ENCODE measurements at regions not wholly inside any gene's neighbourhood (a gene's known extent, or its start where the extent isn't known, plus 50 kb on each side); places are given as distances from the start of the nearest gene placed in this dataset.
A peak's percentile ranks its signal among the peaks of the same experiment; 100 is the strongest.
"Not testable (repeated sequence)": the region's sequence is repeated elsewhere in the genome, so short reads cannot be mapped to it uniquely, and the experiment has no call there.

- no peak for DNase-seq (ENCODE audit: low spot score)
These were observed 182.4 kb downstream of the MIS18A start for GRCh38 chr21:32096411-32096810.

DNA sequence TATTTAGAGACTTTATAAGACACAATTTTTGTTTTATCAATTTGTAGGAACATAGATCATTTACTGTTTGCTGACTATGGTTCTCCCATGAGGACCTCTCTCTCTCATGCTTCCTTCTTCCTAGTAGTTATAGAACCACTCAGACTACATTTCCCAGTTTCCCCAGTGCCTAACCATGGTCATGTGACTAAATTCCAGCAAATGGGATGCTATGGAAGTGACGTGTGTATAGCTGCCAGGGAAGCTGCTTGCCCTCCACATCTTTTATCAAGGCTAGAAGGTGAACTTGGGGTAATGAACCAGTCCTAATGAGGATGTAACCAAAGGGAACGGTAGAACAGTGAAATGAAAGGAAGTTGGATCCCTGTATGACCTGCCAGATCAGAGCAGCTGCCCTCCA, 184.0 kb downstream of the MIS18A start:
- DNase-seq (ENCODE audit: low spot score): no peak

DNA sequence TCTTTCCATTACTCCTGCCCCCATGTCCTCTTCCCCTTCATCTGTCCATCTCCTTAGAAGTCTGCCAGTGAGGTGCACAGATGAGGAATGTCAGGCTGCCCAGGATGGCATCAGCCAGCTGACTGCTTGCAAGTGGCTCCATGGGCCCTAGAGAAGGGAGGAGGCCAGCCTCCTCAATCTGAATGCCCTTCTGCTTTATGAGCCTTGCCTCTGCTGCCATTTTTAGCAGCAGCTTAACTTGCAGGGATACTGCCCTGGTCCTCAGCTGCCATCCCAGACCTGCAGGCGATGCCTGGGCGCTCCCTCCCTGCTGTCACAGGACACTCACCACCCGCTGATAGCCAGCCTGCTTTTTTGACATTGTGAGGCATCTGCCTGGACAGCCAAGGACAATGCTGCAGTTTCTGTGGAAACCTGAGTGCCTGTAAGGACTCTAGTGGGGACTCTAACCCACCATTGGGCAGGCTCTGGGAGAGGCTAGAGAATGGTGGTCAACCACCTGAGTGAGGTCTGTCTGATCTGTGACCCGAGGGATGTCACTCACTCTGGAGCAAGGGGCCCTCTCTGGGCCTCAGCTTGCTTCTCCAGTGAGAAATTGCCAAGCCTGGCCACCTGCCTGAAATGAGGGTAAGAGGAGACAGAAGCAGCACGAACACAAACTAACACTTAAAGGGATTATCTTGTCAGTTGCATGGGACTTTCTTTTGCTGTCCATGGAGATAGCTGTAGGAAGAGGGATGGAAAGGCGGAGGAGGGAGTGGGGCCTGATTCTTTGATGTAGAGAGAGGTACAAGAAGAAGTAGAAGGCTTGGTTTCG, 185.0 kb downstream of the MIS18A start:
- no peak for DNase-seq (ENCODE audit: low spot score)

DNA sequence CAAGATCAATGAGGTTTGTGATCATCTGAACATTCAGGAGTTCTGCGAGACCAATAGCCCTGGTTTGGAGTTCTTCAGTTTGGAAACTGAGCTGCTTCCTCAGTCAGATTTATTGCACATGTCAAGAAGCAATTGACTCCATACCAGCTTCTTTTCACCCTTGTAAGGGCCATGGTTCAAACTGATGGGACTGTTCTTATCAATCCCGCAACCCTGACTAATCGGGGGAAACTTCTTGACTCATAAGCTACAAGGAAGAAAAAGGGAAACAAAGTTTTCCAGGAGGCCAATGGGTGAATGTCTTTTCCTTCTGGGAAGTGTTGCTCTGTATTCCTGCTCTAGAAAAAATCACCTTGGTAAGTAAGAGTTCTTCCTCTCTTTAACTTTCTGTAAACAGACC, 187.9 kb downstream of the MIS18A start:
- no peak for DNase-seq (ENCODE audit: low spot score)

DNA sequence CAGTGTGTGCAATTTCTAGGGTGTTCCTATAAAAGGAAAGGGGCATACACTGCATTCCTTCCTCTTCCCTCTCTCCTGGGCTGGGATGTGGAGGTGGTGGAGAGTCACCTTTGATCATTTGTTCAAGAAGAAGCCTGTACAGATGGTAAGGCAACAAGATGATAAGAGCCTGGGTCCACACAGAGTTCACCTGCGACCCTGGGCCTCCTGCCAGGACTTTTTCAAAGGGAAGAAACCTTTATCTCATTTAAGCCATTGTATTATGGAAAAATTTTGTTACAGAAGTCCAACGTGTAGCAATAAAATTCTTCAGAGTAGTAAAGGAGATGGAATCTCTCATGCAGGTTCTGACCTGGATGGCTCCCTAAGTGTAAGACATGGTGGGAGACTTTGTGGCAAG, 189.1 kb downstream of the MIS18A start:
- no peak for DNase-seq (ENCODE audit: low spot score)

- DNase-seq (ENCODE audit: low spot score): no peak
These were observed 190.4 kb downstream of the MIS18A start for GRCh38 chr21:32088471-32088870.

- DNase-seq (ENCODE audit: low spot score): no peak
These were observed 191.4 kb downstream of the MIS18A start for GRCh38 chr21:32087447-32087846.

GRCh38 chr21:32083197-32083596, 195.7 kb downstream of the MIS18A start:
- DNase-seq (ENCODE audit: low spot score): no peak

- no peak for DNase-seq (ENCODE audit: low spot score)
These were observed 196.4 kb downstream of the MIS18A start for GRCh38 chr21:32082466-32082865.

- DNase-seq (ENCODE audit: low spot score): no peak
These were observed 200.8 kb downstream of the HUNK start for GRCh38 chr21:32073593-32073992.

- DNase-seq (ENCODE audit: low spot score): no peak
These were observed 200.4 kb downstream of the HUNK start for GRCh38 chr21:32073190-32073589.

DNA sequence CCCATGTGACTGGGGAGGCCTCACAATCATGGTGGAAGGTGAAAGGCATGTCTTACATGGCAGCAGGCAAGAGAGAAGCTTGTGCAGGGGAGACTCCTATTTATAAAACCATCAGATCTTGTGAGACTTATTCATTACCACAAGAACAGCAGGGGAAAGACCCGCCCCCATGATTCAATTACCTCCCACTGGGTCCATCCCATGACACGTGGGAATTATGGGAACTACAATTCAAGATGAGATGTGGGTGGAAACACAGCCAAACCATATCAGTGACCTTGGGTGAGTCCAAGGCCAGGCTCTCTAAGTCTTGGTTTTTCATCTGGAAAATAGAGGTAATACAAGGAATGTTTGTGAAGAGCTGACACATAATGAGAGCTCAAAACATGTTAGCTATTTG, 198.8 kb downstream of the HUNK start:
- not testable (repeated sequence) for DNase-seq (ENCODE audit: low spot score)

DNA sequence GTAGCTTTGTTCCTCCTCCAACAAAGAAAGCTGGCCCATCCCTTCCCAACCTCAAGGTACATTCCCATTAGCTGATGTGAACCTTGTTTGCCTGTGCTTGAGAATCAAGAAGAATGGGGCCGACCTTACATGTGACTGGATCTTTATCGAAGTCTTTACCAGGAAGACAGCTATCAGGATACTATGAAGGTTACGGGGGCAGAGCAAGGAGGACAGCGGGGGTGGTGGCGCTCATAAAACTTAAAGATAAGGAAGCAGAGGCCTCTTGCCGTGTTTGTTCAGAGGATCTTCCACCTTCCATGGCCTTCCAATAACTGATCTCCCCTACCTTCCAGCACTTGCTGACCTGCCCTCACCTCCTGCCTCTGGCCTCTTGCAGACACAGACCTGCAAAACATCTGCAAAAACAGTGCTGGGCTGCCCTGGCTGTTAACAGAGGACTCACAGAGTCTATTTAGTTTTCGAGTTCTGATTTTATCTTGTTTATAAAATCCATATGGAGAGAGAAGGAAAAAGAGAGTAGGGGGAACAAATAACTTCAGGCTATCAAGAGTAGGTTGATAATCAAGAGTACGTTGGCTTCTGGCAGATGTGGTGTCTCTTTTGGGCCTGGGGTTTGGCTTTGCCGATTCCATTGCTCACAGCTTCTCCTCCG, 198.0 kb downstream of the HUNK start:
- DNase-seq (ENCODE audit: low spot score): no peak

GRCh38 chr21:32070126-32070525, 197.3 kb downstream of the HUNK start:
- no peak for DNase-seq (ENCODE audit: low spot score)

- peak; percentile 35 for DNase-seq (ENCODE audit: low spot score)
These were observed 192.8 kb downstream of the HUNK start for GRCh38 chr21:32065654-32066053.

- DNase-seq (ENCODE audit: low spot score): peak; percentile 3
These were observed 191.6 kb downstream of the HUNK start for GRCh38 chr21:32064281-32064910.

DNA sequence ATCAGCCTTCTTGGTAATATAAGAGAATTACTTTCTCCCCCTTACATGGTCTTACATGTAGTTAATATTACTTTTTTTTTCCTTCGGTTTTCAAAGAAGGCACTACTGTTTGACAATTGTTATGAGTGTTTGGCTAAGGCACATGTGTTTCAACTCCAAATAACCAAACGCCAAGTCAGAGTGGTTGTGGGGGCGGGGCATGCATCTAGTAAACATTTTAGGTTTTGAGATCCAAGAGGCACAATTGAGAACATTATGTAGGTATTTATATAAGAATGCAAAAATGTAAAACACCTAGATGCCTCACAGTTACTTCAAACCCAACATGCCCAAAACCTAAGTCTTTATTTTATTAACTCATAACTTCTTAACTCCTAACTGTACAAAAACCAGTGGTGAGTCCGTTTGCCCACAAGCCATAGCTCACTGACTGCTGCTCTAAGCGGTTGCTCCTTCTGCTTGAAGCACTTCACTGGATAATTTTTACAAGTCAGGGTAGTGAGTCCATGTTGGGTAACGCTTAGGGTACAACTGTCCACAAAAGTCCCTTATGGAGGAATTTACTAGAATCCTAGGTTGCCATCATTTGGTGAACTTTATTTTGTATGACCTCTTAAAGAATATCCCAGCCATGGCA, 189.9 kb downstream of the HUNK start:
- DNase-seq (ENCODE audit: low spot score): peak; percentile 49

GRCh38 chr21:32061729-32062128, 188.9 kb downstream of the HUNK start:
- peak; percentile 1 for DNase-seq (ENCODE audit: low spot score)

DNA sequence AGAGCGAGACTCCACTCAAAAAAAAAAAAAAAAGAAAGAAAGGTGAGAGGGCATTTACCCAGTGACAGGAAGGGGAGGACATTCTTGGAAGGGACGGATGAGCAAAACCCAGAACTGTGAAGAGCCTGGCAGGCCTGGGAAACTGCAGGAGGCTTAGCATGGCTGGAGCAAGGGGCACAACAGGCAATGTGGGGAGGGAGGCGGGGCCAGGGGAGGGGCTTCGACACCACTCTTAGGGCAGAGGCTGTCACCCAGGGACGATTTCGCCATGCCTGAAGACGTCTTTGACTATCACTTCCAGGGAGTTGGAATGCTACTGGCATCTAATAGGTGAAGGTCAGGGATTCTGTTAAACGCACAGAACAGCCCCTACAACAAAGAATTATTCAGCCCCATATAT, 184.0 kb downstream of the HUNK start:
- no peak for DNase-seq (ENCODE audit: low spot score)

DNA sequence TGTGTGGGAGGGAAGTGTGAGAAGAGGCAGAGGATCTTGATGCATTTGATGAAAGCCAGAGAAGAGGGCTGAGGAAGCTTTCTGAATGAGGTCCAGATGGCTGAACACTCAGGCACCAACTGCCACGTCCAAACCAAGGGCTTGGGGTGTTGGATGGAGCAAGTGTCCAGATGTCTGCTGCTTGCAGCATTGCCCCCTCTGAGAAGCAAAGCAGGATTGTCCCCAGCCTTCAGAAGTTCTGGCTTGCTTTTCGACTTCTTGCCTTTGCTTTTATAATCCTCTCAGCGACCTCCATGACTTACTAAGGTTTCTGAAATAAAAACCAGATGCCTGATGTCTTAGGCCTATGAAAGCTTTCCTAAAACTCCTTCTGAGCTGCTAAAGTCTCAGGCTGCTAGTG, 182.5 kb downstream of the HUNK start:
- DNase-seq (ENCODE audit: low spot score): peak; percentile 59

Data from mesenteric fat pad (tissue), 1 donor.